MCF 10A (cell line): ENCODE measurements at regions not wholly inside any gene's neighbourhood (a gene's known extent, or its start where the extent isn't known, plus 50 kb on each side); places are given as distances from the start of the nearest gene placed in this dataset.

Source experiments
- BruUV-seq: library from RNA; stranded (reverse); fragments of 400-500 nt; replicated peaks from 2 replicates; lab custom pipeline; 2021; lab: Mats Ljungman, UMichigan
- CTCF ChIA-PET: fragments of 300-600 bp; sonication (Branson Sonifier 250); formaldehyde crosslinking; extraction: SDS; loops from one replicate; lab custom pipeline; 2021; ENCODE audit warnings: antibody characterized with exemption, inconsistent platforms; lab: Yijun Ruan, JAX
- POLR2A ChIA-PET: fragments of 300-600, 350-650 bp; sonication (Branson Sonifier 250); formaldehyde crosslinking; extraction: SDS; loops from one replicate; lab custom pipeline; 2020; ENCODE audit warnings: antibody characterized with exemption, inconsistent platforms; lab: Yijun Ruan, JAX
- DNase-seq: peaks from one replicate; pipeline ENCODE4 v3.0.0-alpha.2; 2018; ENCODE audit not compliant: unreplicated experiment
- H3K27ac Mint-ChIP-seq: one replicate; pipeline ENCODE4 v1.8.0; 2022; ENCODE audit warnings: mild to moderate bottlenecking, low read depth, mixed read lengths; ENCODE audit not compliant: unreplicated experiment
- H3K27me3 Mint-ChIP-seq: one replicate; pipeline ENCODE4 v1.8.0; 2022; ENCODE audit warnings: mixed read lengths; ENCODE audit not compliant: insufficient read depth, unreplicated experiment
- H3K36me3 Mint-ChIP-seq: one replicate; pipeline ENCODE4 v1.8.0; 2022; ENCODE audit warnings: mild to moderate bottlenecking, moderate library complexity, mixed read lengths; ENCODE audit not compliant: insufficient read depth, unreplicated experiment
- H3K4me1 Mint-ChIP-seq: one replicate; pipeline ENCODE4 v1.8.0; 2022; ENCODE audit warnings: mixed read lengths; ENCODE audit not compliant: insufficient read depth, unreplicated experiment
- H3K4me3 Mint-ChIP-seq: one replicate; pipeline ENCODE4 v1.8.0; 2022; ENCODE audit warnings: mild to moderate bottlenecking, moderate library complexity, mixed read lengths; ENCODE audit not compliant: unreplicated experiment
- H3K9me3 Mint-ChIP-seq: one replicate; pipeline ENCODE4 v1.8.0; 2022; ENCODE audit warnings: mixed read lengths; ENCODE audit not compliant: unreplicated experiment
- intact Hi-C: fragments of 100-400 bp; cut with micrococcal nuclease; formaldehyde crosslinking; loops from 2 replicates; pipeline ENCODE4 v1.14.1; 2022
- TF ChIP-seq, protein P1 (sequence below): fragments of 200-600 bp; IDR thresholded peaks from one replicate; pipeline ENCODE4 v1.8.0; 2022; ENCODE audit warnings: antibody characterized with exemption, mild to moderate bottlenecking; ENCODE audit not compliant: unreplicated experiment

GRCh38 chr11:97461044-97461880, 1071.4 kb downstream of the JRKL start:
- no peaks in the 10 kb centered on the region for H3K4me1 Mint-ChIP-seq
- CTCF ChIA-PET: interaction anchor here (0.6 kb wide), 1 partner anchor 598 kb away, joined by 3 read pairs; no protein-coding TSS in a partner anchor

DNA sequence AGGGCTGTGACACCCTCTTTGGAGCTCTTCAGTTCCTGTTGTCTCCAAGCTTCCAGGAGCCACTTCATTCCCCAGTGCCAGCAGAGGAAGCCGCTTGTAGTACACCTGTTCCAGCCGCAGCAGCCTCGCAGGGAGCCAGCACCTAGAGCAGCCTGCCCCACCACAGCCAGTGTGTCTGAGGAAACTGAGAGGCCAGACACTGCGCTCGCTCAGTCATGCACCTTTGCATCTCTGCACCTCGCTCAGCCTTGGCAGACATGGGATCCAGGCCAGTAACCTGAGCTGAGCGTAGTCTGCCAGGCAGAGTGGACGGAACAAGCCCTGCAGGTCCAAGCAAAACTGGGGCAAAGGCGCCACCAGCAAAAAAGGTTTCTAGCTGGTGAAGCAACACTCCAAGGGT, 1072.1 kb downstream of the JRKL start:
- peaks cover 6% of the 10 kb centered on the region for H3K9me3 Mint-ChIP-seq
- no peak overlapping the region for H3K4me3 Mint-ChIP-seq
- H3K4me1 Mint-ChIP-seq: no peaks in the 10 kb centered on the region
- CTCF ChIA-PET: no interaction called here
- intact Hi-C loops: no loop called here
- no peak for DNase-seq
- peaks cover 34% of the 10 kb centered on the region for H3K27me3 Mint-ChIP-seq
- POLR2A ChIA-PET: no interaction called here
- H3K36me3 Mint-ChIP-seq: no peaks in the 10 kb centered on the region
- BruUV-seq: no TSS peak
- TF ChIP-seq, protein P1, sequence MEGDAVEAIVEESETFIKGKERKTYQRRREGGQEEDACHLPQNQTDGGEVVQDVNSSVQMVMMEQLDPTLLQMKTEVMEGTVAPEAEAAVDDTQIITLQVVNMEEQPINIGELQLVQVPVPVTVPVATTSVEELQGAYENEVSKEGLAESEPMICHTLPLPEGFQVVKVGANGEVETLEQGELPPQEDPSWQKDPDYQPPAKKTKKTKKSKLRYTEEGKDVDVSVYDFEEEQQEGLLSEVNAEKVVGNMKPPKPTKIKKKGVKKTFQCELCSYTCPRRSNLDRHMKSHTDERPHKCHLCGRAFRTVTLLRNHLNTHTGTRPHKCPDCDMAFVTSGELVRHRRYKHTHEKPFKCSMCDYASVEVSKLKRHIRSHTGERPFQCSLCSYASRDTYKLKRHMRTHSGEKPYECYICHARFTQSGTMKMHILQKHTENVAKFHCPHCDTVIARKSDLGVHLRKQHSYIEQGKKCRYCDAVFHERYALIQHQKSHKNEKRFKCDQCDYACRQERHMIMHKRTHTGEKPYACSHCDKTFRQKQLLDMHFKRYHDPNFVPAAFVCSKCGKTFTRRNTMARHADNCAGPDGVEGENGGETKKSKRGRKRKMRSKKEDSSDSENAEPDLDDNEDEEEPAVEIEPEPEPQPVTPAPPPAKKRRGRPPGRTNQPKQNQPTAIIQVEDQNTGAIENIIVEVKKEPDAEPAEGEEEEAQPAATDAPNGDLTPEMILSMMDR: no peak
- no peak overlapping the region for H3K27ac Mint-ChIP-seq

More at GRCh38 chr11:97461044-97461880, 1071.4 kb downstream of the JRKL start:
- POLR2A ChIA-PET: no interaction called here
- Mint-ChIP-seq H3K4me3 (no peak overlapping the region), H3K27me3 (peaks cover 34% of the 10 kb centered on the region), H3K36me3 (no peaks in the 10 kb centered on the region), H3K9me3 (peaks cover 6% of the 10 kb centered on the region), H3K27ac (no peak overlapping the region)
- no TSS peak for BruUV-seq
- TF ChIP-seq, protein P1: no peak
- intact Hi-C loops: no loop called here
- no peak for DNase-seq

DNA sequence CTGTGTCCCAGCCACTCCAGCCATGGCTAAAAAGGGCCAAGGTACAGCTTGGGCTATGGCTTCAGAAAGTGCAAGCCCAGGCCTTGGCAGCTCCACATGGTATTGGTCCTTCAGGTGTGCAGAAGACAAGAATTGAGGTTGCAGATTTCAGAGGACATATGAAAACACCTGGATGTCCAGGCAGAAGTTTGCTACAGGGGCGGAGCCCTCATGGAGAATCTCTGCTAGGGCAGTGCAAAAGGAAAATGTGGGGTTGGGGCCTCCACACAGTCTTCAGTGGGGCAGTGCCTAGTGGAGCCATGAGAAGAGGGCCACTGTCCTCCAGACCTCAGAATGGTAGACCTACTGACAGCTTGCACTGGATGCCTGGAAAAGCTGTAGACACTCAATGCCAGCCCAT, 1074.1 kb downstream of the JRKL start:
- ChIA-PET CTCF (interaction anchor here (2.0 kb wide), 1 partner anchor 9 kb away, joined by 4 read pairs; no protein-coding TSS in a partner anchor), POLR2A (no interaction called here)
- H3K4me3 Mint-ChIP-seq: no peak overlapping the region
- no peak for DNase-seq
- peaks cover 33% of the 10 kb centered on the region for H3K27me3 Mint-ChIP-seq
- no peak overlapping the region for H3K27ac Mint-ChIP-seq
- TF ChIP-seq, protein P1: no peak
- peaks cover 6% of the 10 kb centered on the region for H3K9me3 Mint-ChIP-seq
- H3K36me3 Mint-ChIP-seq: no peaks in the 10 kb centered on the region
- no peaks in the 10 kb centered on the region for H3K4me1 Mint-ChIP-seq
- intact Hi-C loops: no loop called here
- BruUV-seq: no TSS peak

DNA sequence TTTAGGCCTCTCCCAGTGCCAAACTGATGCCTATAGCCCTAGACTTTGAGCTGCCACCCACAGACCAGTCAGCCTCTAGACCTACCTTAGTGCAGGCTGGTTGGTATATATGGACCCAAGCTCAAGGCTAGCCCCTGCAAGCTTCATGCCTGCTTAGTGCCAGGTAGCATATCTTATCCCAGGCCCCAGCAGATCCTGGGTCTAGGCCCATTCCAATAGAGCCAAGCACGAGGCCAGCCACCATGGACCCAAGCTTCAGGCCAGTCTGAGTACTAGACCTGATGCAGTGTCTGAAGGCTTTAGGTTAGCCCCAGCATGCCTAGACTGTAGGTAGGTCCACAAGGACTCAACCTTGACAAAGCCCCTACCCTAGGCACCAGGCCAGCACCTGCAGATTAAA, 1081.7 kb downstream of the JRKL start:
- intact Hi-C loops: no loop called here

More for the DNA sequence above, 1081.7 kb downstream of the JRKL start:
- H3K9me3 Mint-ChIP-seq: peaks cover 9% of the 10 kb centered on the region
- H3K27ac Mint-ChIP-seq: no peak overlapping the region
- no peaks in the 10 kb centered on the region for H3K36me3 Mint-ChIP-seq
- POLR2A ChIA-PET: interaction anchor here (1.0 kb wide), 1 partner anchor 1022 kb away, joined by 3 read pairs; no protein-coding TSS in a partner anchor
- no peaks in the 10 kb centered on the region for H3K4me1 Mint-ChIP-seq
- H3K27me3 Mint-ChIP-seq: peaks cover 35% of the 10 kb centered on the region
- BruUV-seq: no TSS peak
- no peak overlapping the region for H3K4me3 Mint-ChIP-seq
- CTCF ChIA-PET: interaction anchor here (0.5 to 0.6 kb wide), 2 partner anchors 136 to 449 kb away, joined by 3 to 5 read pairs; no protein-coding TSS in a partner anchor
- no peak for DNase-seq
- TF ChIP-seq, protein P1: no peak
